Spinal cord (tissue), 9 donors: ENCODE measurements at regions not wholly inside any gene's neighbourhood (a gene's known extent, or its start where the extent isn't known, plus 50 kb on each side); places are given as distances from the start of the nearest gene placed in this dataset.

Experiments used
- DNase-seq, 6 donors: peaks; one replicate each; pipeline versions ENCODE4 v3.0.0 to v3.0.0-alpha.2; 2013 to 2015; ENCODE audit warnings: low spot score in 6 of 6, low read depth in 4 of 6
- H3K27ac ChIP-seq: one replicate; pipeline ENCODE4 v1.5.1; 2013; ENCODE audit warnings: low read depth, low read length, control low read depth
- H3K27me3 ChIP-seq: one replicate; pipeline ENCODE4 v1.6.1; 2013; ENCODE audit warnings: low read length; ENCODE audit not compliant: control insufficient read depth, insufficient read depth
- H3K36me3 ChIP-seq: one replicate; pipeline ENCODE4 v1.6.1; 2013; ENCODE audit warnings: low read length; ENCODE audit not compliant: control insufficient read depth, insufficient read depth
- H3K4me1 ChIP-seq: one replicate; pipeline ENCODE4 v1.6.1; 2013; ENCODE audit warnings: low read length; ENCODE audit not compliant: control insufficient read depth, insufficient read depth
- H3K4me3 ChIP-seq: one replicate; pipeline ENCODE4 v1.5.1; 2013; ENCODE audit warnings: low read depth, low read length, control low read depth
- H3K9me3 ChIP-seq: one replicate; pipeline ENCODE4 v1.6.1; 2013; ENCODE audit warnings: low read length; ENCODE audit not compliant: control insufficient read depth, insufficient read depth
- WGBS: methylation state at CpG from one replicate; pipeline ENCODE4 v1.1.5; 2013; ENCODE audit warnings: missing lambda C conversion rate; ENCODE audit not compliant: insufficient coverage; 5-methylcytosine and 5-hydroxymethylcytosine counted together
- donor health status: healthy.

DNA sequence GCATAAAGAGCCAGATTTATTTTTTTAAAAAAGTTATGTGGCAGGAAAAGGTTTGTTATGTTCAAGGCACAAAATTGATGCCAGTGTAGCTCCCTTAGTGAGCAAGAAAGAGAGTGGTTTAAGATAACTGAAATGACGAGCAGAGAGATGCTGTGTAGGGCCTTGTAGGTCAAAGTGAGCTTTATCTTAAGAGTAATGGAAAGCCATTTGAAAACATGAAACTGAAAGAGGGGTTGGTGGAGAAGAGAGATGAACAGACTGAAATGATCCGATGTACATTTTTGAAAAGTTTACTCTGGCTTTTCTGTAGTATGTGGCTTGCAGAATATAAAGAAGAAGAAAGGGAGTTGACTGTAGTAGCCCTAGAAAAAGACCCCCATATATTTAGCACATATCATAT, 383.6 kb downstream of the PLA2G4A start:
- DNase-seq = no peak
- no peak overlapping the region for H3K4me3 ChIP-seq
- no peak overlapping the region for H3K27ac ChIP-seq
- H3K9me3 ChIP-seq = no peaks in the 10 kb centered on the region
- no peaks in the 10 kb centered on the region for H3K27me3 ChIP-seq
- no peaks in the 10 kb centered on the region for H3K36me3 ChIP-seq
- 89% methylated on average over 1 of the region's 2 CpGs for WGBS
- H3K4me1 ChIP-seq = no peaks in the 10 kb centered on the region

DNA sequence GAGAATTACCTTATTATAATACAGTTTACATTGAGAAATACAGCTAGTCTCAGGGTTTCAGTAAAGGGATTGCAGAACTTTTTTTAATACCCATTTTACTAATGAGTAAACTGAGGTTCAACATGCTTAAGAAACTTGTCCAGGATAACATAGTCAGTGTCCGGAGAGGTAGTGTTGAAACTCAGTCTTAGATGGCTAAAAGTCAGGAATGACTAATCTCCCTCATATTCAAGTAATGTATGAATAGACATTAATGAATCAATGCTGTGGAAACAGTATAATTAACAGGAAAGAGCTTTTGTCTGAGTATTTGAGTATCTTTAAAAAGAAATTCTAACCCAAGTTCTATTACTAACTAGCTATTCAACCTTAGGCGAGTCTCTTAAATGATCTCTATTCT, 397.6 kb downstream of the PLA2G4A start:
- no peak for DNase-seq
- Histone ChIP-seq H3K9me3 (no peaks in the 10 kb centered on the region), H3K4me1 (no peaks in the 10 kb centered on the region), H3K4me3 (no peak overlapping the region), H3K27ac (no peak overlapping the region), H3K27me3 (no peaks in the 10 kb centered on the region), H3K36me3 (no peaks in the 10 kb centered on the region)
- WGBS = no CpG with 5 or more reads among the region's 2 CpGs

DNA sequence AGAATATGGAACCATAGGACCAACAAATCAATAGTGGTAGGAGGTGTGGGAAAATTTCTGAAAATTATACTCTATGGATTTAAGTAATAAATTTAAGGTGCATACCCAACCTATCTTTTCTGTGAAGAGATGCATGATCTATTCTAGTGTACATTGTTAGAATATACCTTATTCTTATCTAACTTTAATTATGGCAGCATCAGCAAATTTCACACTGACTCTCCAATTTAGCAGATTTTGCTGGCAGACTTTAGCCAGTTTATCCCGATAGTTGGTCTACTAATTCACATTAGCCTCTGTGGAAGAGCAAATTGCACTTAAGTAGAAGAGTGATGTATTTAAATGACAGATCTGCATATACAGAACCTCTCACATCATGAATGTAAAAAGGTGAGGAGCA, 400.0 kb downstream of the PLA2G4A start:
- Histone ChIP-seq H3K27ac (no peak overlapping the region), H3K27me3 (no peaks in the 10 kb centered on the region), H3K4me1 (no peaks in the 10 kb centered on the region), H3K4me3 (no peak overlapping the region), H3K36me3 (no peaks in the 10 kb centered on the region), H3K9me3 (no peaks in the 10 kb centered on the region)
- no CpG with 5 or more reads among the region's 1 CpG for WGBS
- no peak for DNase-seq

DNA sequence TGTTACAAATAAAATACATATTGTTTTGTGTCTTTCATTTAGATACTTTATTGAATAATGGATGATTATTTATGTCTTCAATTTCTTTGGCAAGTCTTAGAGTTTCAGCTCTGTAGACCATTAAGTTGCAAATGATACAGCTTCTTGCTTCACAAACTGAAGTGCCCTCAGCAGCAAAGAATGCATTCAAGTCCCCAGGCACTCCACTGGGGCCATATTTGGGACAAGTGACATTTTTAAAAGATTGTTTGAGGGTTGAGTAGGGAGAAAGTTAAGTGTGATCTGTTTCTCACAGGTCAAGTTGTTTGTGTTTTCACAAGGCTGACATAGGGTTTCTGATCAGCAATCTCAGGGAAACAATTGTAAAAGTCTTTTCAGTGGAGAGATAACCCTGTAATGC, 400.7 kb downstream of the PLA2G4A start:
- no peak overlapping the region for H3K27ac ChIP-seq
- DNase-seq = no peak
- H3K4me3 ChIP-seq = no peak overlapping the region
- H3K27me3 ChIP-seq = no peaks in the 10 kb centered on the region
- no peaks in the 10 kb centered on the region for H3K36me3 ChIP-seq
- no peaks in the 10 kb centered on the region for H3K4me1 ChIP-seq
- no peaks in the 10 kb centered on the region for H3K9me3 ChIP-seq

DNA sequence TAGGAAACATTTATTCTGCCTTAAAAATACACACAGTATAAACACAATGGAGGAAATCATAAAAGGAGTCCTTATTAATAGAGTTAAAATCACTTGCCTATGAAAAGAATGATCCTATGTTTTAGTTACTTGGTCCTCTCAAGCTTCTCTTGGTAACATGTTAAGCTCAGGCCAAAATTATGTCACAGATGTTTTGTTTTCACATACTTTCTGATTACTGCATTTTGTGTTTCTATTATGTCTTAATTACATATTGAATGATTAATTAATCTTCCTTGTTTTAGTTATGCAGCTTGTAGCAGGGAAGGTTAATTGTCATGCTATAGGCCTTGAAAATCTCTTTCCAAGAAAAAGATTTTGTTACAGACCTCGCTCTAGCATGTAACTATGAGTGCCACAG, 406.0 kb downstream of the PLA2G4A start:
- H3K27ac ChIP-seq = no peak overlapping the region
- WGBS = no CpG with 5 or more reads among the region's 1 CpG
- H3K36me3 ChIP-seq = no peaks in the 10 kb centered on the region
- H3K27me3 ChIP-seq = no peaks in the 10 kb centered on the region
- H3K9me3 ChIP-seq = no peaks in the 10 kb centered on the region
- no peaks in the 10 kb centered on the region for H3K4me1 ChIP-seq
- DNase-seq = no peak
- H3K4me3 ChIP-seq = no peak overlapping the region

DNA sequence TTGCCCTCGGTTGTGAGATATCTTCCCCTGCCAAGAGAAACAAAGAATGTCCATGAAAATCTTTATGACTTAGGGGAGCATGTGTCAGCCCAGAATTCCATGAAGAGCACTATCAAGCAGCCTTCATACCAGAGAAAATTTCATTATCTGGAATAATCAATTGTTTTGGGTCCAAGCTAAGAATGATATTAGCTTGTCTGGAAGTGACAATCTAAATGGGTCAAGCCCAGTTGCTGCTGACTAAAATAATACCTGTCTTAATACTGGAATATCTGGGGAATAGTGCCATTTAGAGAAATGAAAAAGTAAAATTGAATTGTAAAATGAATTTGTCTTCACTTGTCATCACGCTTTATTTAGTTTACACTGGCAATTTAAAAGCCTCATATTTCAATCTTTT, 407.4 kb downstream of the PLA2G4A start:
- no peaks in the 10 kb centered on the region for H3K9me3 ChIP-seq
- no peaks in the 10 kb centered on the region for H3K4me1 ChIP-seq
- H3K27me3 ChIP-seq = no peaks in the 10 kb centered on the region
- DNase-seq = no peak
- H3K36me3 ChIP-seq = no peaks in the 10 kb centered on the region
- no peak overlapping the region for H3K4me3 ChIP-seq
- no CpG with 5 or more reads among the region's 2 CpGs for WGBS
- no peak overlapping the region for H3K27ac ChIP-seq

DNA sequence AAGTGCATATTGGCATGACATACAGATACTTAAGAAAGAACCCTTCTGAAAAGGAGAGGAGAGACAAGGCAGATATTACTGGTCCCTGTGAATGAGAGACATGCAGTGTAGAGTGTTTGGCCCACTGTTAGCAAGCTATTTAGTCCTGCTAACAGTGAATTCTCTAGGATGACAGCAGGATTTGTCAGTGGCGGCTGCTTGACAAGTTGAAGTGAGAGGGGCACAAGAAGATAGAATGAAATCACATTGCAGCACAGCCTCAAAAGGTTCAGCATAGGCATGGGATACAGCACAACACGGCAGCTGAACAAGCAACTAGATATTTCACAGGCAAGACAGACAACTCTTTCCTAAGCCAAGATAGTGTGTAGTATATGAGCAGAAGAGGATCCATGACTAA, 407.9 kb downstream of the PLA2G4A start:
- no peak overlapping the region for H3K27ac ChIP-seq
- DNase-seq = peak in 2 of 6 donors; percentile 6 to 42
- H3K4me3 ChIP-seq = no peak overlapping the region
- 44% methylated on average over 1 of the region's 2 CpGs for WGBS
- no peaks in the 10 kb centered on the region for H3K27me3 ChIP-seq
- H3K4me1 ChIP-seq = no peaks in the 10 kb centered on the region
- H3K9me3 ChIP-seq = no peaks in the 10 kb centered on the region
- H3K36me3 ChIP-seq = no peaks in the 10 kb centered on the region

DNA sequence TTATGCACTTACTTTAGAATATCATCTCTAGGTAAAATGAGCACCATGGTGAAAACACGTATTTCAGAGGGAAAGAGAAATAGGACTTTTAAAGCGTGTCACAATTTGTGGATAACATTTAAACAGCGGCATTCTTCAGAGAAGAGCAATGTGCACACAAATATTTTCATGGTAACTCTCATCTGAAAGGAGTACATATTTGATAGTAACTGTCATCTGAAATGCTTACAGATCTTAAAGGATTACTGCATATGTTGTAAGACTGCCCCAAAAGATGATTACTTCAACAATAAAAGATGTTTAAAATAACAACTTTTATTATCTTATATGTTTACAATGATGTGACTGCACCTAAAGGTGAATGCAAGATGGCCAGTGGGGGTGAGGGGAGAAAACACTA, 408.8 kb downstream of the PLA2G4A start:
- Histone ChIP-seq H3K36me3 (no peaks in the 10 kb centered on the region), H3K27me3 (no peaks in the 10 kb centered on the region), H3K4me3 (no peak overlapping the region), H3K27ac (no peak overlapping the region), H3K9me3 (no peaks in the 10 kb centered on the region), H3K4me1 (no peaks in the 10 kb centered on the region)
- DNase-seq = no peak
- no CpG with 5 or more reads among the region's 3 CpGs for WGBS

DNA sequence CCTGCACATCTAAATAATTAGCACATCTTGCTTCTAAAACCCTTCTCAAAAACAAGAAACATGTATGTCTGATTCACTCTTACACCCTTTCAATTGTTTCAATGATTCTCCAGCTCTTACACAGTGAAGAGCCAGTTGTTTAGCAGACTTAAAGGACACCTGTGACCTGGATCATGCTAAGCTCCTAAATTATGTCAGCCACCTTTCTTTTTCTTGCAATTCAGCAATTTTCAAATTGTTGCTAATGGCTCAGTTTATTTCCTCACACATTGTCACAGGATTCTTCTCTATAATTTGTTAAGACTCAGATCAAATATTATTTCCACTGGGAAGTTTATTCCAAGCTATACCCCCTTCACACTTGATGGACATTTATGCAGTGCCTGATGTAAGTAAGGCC, 413.2 kb downstream of the PLA2G4A start:
- peaks cover under 1% of the 10 kb centered on the region for H3K9me3 ChIP-seq
- no peaks in the 10 kb centered on the region for H3K36me3 ChIP-seq
- no peak overlapping the region for H3K4me3 ChIP-seq
- H3K27ac ChIP-seq = no peak overlapping the region
- no peaks in the 10 kb centered on the region for H3K4me1 ChIP-seq
- DNase-seq = no peak
- H3K27me3 ChIP-seq = no peaks in the 10 kb centered on the region

DNA sequence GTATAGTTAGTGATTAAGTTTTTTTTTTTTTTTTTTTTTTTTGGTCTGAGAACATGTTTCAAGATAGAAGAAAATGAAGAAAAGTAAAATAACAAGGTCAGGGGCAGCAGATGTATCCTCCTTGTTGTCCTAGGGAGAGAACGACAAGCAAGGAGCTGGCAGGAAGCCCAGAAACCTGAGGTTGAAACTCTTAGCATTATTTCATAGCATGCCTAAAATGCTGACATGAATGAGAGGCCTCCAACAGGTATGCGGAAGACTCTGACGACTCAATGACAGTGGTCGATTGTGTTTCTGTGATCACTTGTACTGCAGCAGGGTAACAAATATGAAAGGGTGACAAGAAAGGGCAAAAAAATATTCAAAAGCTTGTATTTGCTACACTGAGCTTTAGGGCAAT, 415.9 kb downstream of the PLA2G4A start:
- Histone ChIP-seq H3K9me3 (peaks cover 6% of the 10 kb centered on the region), H3K27ac (no peak overlapping the region), H3K4me3 (no peak overlapping the region), H3K36me3 (no peaks in the 10 kb centered on the region), H3K27me3 (no peaks in the 10 kb centered on the region), H3K4me1 (no peaks in the 10 kb centered on the region)
- WGBS = 36% methylated on average over 4 of the region's 4 CpGs
- peak in 2 of 6 donors; percentile 43 for DNase-seq

DNA sequence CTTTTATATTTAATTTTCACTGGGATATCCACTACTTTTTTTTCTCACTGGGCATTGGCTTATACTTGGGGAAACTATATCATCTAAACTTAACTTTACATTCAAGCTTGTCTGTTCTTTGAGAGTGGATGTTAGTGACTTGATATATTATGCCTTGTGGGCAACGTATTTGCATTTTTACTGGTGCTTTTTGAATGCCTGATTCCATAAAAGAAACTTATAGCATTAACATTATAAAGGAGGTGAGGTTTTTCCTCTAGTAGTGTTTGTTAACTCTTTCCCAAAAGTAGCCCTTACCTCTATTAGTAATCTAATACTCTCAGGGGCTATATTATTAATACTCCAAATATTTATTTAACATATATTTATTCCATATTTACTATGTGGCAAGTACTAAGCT, 416.5 kb downstream of the PLA2G4A start:
- DNase-seq = no peak
- peaks cover 6% of the 10 kb centered on the region for H3K9me3 ChIP-seq
- no peak overlapping the region for H3K27ac ChIP-seq
- H3K4me3 ChIP-seq = no peak overlapping the region
- H3K4me1 ChIP-seq = no peaks in the 10 kb centered on the region
- H3K36me3 ChIP-seq = no peaks in the 10 kb centered on the region
- no peaks in the 10 kb centered on the region for H3K27me3 ChIP-seq
- WGBS = no CpG with 5 or more reads among the region's 1 CpG
